HG03571 (cell line): ENCODE measurements at regions not wholly inside any gene's neighbourhood (a gene's known extent, or its start where the extent isn't known, plus 50 kb on each side); places are given as distances from the start of the nearest gene placed in this dataset.
A peak's percentile ranks its signal among the peaks of the same experiment; 100 is the strongest.
"Not testable (repeated sequence)": the region's sequence is repeated elsewhere in the genome, so short reads cannot be mapped to it uniquely, and the experiment has no call there.

Source experiments
- ATAC-seq: cut with Tn5 transposase; IDR thresholded peaks from one replicate; pipeline ENCODE4 v1.9.1; 2021; ENCODE audit not compliant: unreplicated experiment

DNA sequence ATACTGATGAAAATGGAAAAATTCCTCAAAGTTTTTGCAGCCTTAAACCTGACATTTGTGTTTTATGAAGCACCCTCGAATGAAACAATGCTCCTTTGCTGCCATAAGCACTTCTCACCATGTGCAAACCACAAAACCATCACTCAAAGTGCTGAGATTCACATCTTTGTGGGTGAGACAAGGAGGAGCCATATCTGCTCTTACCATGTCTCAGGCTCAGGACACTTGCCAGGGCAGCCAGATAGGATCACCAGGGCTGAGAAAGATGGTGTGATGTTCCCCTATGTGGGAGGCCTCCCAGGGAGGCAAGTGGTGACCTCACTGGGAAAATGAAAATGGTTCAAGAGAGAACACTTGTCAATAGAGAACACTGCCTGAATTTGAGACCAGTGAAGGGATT lies 120.4 kb downstream of the CCDC34 start:
- ATAC-seq, result no peak

DNA sequence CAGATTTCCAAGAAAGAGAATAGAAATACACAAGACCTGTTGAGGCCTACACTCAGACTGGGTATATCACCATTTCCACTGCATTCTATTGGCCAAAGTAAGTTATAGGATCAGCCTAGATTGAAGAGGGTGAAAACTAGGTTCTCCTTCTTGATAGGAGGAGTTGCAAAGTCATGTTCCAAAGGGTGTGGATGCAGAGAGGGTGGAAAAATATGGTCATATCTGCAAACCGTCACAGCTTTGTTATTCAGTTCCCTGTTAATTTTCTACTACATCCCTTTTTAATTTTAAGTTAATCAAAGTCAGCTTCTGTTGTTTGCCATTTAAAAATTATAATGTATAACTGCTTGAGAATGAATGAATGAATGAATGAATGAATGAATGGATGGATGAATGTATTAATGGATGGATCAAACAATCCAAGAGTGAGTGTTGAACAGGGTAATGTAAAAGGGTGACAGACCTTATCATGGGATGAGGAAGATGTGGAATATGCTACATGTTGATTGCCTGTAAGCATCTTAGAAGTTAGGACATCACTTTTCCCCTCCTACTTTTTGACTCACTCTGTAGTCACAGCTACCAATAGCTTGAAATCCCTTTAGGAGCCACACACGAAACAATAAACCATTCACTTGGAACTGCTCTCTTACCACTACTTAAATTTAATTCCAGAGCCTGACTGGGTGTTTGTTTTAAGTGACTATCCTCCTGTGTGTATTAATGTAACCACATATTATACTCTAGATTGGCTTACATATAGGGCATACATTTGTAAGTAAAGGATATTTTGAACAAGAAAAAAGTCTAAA lies 121.5 kb downstream of the CCDC34 start:
- no peak for ATAC-seq

DNA sequence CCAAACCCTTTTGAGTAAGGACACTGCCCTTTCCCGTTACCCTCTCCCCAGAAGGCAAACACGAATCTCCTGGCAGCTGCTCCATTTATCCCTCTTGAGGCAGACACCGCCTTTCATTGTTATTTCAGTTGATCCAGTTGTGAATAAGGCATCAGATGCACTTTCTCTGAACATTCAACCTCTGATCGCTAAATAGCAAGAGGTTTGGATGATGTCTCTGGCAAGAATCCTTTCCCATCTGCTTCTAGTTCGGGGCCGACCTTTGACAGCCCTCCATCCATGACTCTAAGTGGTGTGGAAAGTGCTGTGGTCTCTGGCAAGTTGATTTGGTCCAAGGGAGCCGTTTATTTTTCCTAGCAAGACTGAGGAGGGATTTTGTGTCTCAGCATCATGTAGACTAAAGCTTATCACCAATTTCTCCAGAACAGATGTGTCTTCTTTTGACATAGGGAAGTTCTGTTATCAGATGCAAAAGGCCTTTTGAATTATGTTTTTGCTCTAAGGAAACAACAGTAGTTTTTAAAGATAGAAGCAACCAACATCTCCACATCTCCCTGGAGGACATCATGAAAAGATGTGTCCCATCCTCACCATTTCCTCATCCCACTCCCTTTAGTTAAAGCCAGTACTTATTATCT lies 123.6 kb downstream of the CCDC34 start:
- no peak for ATAC-seq

DNA sequence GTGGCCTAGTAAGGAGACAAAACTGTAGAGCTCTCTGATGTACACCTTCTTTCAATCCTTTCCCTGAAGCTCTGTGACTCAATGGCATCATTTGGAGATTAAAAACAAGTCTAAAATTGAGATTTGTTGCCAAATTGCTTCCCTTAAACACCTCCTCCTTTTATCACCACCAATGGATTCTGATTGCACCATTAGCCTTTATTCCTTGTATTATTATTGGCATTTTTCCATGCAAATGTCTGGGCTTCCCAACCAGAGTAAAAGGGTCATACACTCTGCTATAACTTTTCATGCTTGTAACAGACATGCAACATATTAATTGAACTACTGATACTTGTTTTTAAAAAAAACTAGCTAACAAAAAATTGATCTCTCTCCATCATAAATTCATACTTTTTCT lies 124.2 kb downstream of the CCDC34 start:
- no peak for ATAC-seq

DNA sequence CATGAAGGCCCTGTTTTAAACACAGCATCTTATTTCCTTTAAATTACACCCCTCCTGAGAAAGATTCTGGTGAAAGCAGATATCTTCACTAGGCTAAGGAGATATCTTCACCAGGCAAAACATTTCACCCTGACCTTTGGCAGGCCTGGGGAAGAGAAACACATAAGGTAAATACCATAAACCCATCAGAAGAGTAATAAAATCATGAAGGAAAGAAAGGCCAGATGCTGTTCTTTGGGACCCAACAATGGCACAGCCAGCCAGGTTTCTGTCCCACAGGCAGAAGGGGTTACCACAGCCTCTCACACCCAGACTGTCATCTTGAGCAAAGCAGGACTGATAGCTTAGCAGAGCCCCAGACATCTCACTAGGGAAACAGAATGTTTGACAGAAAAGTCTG lies 125.4 kb downstream of the CCDC34 start:
- ATAC-seq, result no peak

DNA sequence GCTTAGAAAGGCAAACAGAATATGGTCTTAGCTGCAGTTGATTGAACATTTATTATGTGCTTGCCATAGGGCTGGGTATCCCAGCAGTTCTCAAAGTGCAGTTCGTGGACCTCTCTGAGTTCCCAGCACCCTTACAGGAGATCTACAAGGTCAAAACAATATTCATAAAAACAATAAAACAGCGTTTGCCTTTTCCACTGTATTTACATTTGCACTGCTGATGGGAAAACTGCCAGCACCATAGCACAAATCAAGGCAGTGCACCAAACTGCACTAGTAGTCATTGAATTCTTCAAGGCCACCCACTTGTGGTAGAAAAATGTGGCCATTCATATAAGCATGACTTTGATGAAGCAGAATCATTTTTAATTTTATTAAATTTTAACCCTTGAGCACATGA lies 128.1 kb downstream of the CCDC34 start:
- no peak for ATAC-seq

DNA sequence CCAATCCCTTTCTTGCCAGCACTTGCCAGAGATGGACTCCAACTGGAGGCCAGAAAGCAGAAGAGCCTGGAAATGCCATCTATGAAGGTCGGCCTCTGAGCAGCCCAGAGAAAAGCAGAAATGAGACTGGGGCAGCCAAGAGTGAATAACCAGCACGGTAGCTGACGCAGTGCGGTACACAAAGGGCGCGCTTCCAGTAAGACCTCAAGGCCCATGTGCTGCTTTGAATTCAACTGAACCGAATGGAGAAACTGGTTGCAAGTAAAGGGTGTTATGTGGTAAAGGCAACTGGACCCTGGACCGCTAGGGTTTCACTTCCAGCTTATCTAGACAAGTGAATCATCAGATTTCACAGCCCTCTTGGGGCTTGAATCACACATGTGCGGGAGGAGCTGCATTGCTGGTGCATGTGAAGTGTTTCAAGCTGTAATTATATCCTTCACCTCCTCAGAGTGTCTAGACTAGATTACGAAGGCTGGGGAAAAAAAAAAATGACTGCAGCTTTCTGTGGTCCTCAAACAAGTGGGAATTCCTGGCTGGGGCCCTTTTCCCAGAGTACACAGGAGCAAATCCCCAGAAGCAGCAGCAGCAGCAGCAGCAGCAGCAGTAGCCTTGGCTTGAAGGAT lies 128.9 kb downstream of the CCDC34 start:
- peak; percentile 95 for ATAC-seq

DNA sequence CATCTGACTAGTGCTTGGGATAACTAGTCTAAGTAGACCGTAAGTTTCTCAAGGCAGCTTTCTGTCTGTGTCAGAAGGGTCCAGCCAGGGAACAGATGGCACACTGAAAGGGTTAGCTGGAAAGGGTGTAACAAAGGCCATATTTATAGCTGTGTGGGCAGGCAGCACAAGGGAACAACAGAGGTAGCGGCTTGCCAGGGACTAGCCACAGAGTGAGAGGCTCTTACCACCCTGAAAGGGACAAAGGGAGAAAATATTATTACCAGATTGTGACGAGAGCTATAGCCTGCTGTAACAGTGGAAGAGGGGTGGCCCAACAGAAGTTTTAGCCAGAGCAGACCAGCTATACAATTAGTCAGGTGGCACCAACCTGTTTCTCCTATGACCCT lies 129.4 kb downstream of the CCDC34 start:
- ATAC-seq, result no peak

DNA sequence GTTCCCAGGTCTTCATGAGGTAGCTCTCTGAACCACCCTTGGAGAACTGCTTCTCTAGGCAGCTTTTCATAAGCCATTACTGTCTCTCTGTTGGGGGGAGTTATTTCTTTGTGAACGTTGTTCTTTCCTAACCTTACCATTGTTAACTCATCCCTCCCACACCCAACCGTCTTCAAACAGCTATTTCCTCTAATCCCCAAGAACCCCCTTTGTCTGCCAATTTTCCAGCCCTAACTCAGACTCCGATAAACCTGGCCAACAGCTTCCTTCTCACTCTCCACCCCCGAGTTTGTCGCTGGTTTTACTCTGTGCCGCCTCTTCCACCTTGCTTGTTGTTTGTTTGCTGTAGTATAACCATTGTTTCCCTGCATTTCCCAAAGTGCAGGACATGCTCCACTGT lies 131.5 kb downstream of the CCDC34 start:
- no peak for ATAC-seq

DNA sequence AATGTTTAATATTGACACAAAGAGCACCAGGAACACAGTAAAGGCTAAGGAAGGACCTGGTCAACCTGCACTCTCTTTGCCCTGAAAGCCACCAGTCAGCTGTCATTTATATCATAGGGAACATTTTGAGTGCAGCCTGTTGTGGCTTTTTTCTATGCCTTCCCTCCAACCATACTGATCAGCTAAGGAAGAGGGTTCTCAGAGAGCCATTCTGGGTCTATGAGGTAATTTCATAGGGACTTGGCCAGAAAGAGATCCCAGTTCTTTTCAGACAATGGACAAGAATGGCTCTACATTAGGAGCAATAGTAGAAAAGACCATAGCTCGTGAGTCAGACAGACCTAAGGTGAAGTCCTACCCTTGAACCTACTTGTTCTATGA lies 132.8 kb downstream of the CCDC34 start:
- ATAC-seq, result no peak

DNA sequence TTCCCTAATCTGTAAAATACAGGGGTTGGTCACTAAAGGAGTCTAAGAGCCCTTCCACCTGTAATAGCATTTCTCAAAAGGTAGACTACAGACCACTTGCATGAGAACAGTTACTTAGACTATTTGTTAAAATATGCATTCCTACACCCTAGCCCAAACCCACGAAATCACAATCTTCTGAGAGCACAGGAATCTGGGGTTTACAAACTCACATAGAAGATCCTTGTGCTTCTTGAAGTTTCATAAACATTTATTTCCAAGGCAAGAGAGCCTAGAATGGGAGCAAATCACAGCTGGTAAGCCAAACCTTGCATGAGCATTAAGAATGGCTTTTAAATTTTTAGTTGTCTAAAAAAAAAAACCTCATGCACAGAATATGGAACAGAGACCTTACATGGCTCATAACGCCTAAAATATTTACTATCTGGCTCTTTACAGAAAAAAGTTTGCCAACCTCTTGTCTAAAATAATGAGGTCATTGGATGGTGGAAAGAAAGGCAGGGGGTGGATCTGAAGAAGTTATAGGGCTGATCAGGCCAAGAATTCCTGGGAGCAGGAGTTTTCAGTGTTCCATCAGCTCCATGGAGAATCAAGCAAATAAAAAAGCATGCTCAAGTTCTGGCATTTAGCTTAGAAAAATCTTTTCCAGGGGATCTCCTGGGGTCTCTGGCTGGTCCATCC lies 133.4 kb downstream of the CCDC34 start:
- no peak for ATAC-seq

DNA sequence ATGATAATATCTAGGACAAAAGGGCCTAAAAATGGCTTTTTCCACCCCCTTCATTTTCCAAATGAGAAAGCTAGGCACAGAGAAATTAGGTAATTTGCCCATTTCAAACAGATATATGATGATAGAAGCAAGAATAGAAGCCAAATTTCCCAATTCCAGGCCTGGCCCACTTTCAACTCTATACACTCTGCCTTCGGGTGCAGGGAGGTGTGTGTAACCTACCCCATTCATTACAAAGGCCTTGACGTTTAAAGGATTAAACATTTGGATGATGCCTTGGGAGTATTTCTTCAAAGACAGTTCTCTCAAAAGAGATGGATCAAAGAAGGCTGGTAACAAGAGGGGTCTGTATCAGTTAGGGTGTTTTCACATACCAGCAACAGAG lies 134.1 kb downstream of the CCDC34 start:
- no peak for ATAC-seq

DNA sequence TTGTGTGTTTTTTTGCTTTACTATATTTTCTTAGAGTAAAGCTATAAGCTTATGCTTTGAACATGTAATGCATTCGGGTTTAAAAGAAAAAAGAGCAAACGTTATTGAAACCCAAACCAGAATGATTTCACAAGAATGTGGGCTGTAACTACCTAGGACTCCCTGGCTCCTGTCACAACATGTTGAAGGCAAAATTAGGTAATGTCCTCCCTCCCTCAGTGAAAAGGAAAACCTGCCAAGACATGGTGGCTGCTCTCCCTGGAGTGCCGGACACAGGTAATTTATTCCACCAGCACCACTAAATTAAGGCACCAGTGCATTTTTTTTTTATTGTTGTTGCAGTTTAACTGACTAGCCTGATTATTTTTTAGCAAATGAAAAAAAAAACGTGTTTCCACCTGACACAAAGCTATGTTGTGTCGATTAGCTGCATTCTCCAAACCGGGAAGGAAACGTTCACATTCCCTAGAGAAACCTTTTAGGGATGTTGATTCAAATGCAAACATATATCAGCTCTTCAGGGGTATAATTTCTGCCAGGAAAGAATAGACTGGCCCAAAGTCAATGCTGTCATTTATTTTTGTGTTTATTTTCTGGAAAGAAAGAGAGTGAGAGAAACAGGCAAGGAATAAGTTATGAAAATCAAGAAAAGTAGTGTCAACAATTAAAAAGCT lies 134.6 kb downstream of the CCDC34 start:
- ATAC-seq, result no peak

DNA sequence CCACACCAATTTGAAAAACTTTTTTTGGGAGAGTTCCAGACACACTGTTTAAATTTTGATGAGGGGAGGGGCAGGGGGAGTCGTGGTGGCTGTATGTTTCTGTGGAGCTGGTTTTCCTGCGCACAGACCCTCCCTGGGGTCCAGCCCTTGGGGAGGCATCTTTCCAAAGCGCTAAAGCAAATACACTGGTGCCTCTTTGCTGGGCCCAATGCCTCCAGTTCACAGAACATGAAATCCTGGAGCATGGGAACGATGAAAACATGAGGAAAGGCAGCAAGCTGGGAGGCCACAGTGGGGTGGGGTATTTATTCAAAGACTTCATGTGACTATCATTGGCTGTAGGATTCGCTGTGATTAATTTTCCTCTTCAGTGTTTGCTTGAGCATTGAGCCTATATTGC lies 135.3 kb downstream of the CCDC34 start:
- no peak for ATAC-seq

DNA sequence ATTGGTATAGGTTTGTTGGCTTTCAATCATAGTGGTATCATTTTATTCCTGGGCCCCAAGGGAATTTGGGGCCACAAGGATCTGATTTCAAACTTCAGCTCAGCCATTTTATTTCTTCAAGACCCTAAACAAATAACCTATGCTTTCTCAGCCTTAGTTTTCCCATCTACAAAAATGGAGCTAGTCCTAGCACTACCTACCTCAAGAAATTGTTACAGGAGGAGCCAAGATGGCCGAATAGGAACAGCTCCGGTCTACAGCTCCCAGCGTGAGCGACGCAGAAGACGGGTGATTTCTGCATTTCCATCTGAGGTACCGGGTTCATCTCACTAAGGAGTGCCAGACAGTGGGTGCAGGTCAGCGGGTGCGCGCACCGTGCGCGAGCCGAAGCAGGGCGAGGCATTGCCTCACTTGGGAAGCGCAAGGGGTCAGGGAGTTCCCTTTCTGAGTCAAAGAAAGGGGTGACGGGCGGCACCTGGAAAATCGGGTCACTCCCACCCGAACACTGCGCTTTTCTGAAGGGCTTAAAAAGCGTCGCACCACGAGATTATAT lies 143.5 kb downstream of the CCDC34 start:
- not testable (repeated sequence) for ATAC-seq

DNA sequence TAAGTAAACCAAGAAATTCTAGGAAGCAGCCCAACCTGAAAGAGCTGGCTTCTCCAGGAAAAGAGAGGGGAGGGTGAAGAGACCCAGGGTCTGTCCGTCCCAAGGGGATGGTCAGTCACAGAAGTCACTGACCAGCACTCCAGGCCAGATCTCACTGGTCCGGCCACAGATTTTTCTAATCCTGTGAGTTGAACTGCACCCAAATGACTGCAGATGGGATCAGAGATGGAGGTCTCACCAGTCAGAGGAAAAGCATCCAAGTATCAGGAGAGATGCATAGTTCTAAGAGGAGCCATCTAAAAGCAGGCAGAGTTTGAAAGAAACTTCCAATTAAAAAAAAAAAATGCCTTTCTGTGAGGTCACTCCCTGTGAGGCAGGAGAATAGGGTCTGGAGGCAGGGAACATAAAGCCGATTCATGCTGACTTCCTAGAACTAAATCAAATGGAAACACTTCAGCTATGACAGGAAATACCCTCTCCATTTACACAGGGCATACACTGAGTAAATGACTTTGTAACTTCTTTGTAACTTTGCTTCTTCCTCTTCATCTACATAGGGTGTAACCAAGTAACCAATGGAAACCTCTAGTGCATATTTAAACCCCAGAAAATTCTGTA lies 144.5 kb downstream of the CCDC34 start:
- ATAC-seq, result no peak

DNA sequence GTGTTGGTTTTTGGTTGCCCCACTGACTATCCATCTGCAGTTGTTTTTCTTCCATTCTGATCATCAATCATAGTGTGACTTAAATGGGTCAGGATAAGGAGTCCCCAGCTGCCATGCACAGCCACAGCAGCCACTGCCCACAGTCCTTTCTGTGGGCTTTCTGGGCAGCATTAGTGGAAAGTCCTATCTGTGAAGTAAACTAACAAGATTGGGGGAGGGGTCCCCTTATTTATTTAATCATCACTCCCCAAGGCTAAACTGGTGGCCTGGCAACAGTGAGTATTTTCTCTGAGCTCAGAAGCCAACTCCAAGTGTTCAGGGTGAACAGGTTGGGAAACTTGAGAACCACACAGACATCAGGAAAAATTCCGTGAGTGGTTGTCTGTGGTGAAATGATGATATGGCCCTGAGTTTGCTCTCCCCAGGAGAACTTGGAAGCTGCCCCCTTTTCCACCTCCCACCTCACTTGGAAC lies 145.0 kb downstream of the CCDC34 start:
- ATAC-seq, result no peak

DNA sequence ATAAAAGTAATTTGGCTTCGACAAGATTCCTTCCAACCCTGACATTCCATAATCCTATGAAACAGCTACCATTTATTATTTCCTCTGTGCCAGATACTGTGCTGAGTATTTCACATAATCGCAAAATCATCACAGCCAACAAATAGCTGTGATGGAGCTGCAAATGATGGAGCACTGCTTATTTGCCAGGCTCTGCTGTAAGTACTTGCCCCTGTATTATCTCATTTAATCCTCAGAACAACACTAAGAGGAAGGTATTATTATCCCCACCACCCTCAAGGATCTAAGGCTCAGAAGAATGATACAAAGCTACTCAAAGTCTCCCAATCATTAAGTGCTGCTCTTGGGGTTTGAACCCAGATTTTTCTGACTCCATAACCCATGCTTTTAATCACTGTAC lies 145.5 kb downstream of the CCDC34 start:
- no peak for ATAC-seq

DNA sequence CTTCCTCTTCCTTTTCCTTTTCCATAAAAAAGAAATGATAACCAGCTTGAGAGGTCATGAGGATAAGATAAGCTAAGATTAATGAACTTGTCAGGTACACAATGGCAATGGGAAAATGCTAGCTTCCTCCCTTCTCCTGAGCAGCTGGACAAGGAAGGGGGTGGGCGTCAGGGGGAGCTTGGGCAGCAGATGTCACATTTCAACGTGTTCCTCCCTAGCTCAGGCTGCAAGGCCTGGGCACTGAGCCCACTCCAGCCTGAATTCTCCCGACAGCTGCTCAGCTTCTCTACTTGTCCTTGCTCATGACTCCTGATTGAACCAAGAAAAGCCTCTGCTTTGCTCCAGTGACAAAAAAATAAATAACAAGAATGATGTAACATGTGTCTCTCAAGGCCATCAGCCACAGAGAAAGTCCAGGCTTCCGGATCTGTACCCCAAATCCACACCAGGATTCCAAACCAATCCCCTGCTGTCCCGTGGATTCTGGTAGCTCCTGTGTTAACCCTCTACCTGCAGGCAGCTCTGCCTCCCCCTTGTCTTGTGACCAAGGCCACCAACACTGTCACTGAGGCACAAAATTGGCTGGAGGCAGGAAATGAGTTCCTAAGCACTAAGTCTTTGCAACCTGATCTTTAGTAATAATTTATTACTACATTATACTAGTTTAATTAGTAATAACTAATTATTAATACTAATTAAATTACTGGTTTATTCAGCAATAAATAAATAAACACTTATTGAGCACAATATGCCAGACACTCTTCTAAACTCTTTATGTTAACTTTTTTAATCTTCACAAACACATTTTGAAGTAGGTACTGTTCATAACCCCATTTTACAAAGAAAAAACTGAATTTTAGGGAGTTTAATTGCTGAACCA lies 146.5 kb downstream of the CCDC34 start:
- ATAC-seq, result no peak
